ENCODE measurements at regions not wholly inside any gene's neighbourhood (a gene's known extent, or its start where the extent isn't known, plus 50 kb on each side); places are given as distances from the start of the nearest gene placed in this dataset.

DNA sequence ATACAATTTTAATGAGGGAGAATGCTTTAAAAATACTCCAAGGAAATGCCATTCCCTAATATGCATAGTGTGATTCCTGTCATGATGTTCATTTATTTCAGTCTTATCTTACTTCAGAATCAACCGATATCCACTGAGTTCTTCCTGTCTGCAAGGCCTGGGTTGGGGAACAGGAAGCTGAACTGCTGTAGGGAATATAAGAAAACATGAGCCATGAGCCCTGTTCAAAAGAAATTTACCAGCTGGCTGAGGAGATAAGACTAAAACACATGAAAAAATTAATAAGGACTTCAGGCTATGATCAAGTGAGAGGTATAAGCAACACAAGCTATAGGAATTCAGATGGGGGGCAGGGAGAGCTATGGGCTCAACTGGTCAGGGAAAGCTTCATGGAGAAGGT lies 184.7 kb downstream of the PLPP4 start:
- no peak for DNase-seq

DNA sequence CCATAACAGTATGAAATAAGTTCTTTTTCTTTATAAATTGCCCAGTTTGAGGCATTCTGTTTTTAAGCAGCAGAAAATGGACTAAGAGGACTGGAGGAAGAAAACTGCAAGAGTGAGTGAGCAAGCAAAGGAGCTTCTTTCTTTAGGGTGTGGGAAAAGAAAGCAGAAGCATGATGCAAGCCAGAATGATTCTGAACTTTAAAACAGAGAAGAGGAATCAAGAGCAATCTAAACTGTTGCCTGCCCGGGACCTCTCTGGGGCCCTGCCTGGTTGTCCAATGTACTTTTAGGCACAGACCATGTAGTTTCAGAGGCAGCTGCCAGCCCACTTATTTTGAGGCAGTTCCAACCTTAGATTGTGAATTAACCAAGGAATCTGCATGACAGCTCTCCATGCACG lies 186.3 kb downstream of the PLPP4 start:
- no peak for DNase-seq

DNA sequence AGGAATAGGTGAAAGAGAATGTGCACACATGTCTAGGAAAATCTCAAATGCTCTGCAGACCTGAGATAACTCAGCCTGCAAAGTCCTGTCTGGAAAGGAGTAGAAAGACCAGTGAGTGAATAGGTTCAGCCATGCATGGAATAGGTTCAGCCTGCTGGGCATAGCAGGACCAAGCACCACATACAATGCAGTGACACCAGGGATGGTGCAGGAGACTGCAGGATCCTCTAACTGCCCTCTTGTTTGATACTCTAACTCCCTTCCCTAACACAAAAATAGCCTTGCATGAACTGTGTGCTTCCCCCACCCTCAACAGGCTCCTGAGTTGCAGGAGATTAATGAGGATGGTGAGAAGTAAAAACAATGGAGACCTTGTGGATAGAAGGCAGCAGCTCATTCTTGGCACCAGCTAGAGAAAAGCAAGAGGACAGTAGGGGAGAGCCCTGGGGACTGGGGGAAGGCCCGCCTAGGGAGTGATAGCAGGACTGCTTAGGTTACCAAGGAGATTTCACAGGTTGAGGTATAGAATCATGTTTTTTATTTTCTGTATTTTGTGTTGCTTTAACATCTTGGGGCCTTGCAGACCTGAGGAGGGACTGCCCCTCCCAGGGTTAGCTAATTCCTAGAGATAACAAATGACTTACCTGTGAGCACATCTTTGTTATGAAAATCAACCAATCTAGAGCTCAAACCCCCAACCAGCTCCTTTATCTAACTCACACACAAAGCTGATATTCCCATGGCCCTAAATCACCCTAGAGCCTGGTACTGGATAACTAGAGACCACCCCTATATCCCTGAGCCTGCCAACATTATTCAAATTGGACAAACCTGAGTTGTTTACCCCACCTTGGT lies 187.8 kb downstream of the PLPP4 start:
- DNase-seq = no peak

DNA sequence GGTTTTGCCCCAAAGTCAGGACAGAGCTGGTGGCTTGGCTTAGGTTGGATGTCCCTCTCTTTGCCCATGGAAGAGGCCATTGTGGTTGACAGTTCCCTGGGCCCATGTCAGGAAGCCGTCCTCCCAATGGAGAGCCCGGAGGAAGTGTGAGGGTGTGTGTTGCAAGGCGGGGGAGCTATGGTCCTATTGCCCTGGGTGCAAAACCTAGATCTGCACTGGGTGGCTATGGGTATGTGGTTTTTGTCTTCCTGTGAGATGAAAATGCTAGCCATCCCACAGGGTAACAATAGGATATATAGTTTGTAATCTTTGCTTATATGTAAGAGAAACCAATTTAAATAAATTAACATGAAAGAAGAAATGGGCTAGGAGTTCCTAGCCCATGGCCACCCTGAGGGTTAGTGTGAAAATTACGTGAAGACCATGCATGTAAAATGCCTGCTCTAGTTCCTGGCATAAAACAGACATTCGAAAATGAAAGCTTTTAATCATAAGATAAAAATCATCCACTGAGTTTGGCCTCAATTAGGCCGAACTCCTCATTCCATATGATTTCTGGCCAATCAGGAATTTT lies 189.2 kb downstream of the PLPP4 start:
- DNase-seq = no peak

GRCh38 chr10:120646738-120647456 lies 189.9 kb downstream of the PLPP4 start:
- DNase-seq = no peak

- no peak for DNase-seq
Observed at GRCh38 chr10:120650705-120651399, 193.8 kb downstream of the PLPP4 start.

- no peak for DNase-seq
Observed at GRCh38 chr10:120656107-120656506, 195.1 kb upstream of the WDR11 start.

DNA sequence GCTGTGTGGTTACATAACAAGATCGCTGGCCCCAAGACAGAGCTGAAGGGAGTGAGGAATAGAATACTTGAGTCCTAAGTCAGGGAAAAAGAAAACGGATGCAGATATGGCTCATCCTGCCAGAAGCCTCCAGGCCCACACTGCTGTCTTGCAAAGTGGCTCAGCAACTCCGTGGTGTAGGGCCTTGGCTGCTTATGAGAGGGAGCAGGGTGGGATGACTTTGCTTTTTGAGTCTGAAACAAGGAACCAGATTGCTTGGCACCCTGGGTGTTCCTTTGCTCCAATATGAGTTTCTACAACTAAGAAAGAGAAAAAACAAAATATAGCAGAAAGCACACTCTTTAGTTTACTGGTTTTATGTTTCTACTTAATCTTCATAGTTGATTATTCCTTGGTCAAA lies 193.8 kb upstream of the WDR11 start:
- no peak for DNase-seq

GRCh38 chr10:120658943-120659885 lies 191.9 kb upstream of the WDR11 start:
- no peak for DNase-seq

DNA sequence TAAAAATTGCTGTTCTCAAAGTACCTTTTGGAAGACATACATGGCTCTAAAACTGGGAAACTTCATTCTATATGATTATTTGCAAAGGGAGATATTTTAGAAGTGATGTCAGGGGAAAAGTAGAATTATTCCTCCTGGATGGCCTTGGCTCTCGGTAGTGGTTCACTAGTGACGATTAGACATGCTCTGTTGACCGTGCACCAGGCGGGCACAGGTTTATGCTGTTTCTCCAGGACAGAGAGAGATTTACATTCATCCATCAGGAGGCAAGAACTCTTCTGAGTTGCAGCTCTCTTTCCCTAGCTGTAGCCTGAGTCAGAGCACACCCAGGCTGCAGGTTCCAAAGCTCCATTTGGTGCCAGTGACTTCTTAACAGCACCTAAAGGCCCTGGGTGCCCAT lies 184.9 kb upstream of the WDR11 start:
- DNase-seq = no peak

- DNase-seq = no peak
Observed at GRCh38 chr10:120667276-120667675, 183.9 kb upstream of the WDR11 start.

- no peak for DNase-seq
Observed at GRCh38 chr10:120671491-120671890, 179.7 kb upstream of the WDR11 start.

GRCh38 chr10:120683454-120683853 lies 167.7 kb upstream of the WDR11 start:
- no peak for DNase-seq

- no peak for DNase-seq
Observed at GRCh38 chr10:120684226-120684625, 166.9 kb upstream of the WDR11 start.

GRCh38 chr10:120685136-120685535 lies 166.0 kb upstream of the WDR11 start:
- no peak for DNase-seq

GRCh38 chr10:120688928-120689327 lies 162.2 kb upstream of the WDR11 start:
- no peak for DNase-seq

DNA sequence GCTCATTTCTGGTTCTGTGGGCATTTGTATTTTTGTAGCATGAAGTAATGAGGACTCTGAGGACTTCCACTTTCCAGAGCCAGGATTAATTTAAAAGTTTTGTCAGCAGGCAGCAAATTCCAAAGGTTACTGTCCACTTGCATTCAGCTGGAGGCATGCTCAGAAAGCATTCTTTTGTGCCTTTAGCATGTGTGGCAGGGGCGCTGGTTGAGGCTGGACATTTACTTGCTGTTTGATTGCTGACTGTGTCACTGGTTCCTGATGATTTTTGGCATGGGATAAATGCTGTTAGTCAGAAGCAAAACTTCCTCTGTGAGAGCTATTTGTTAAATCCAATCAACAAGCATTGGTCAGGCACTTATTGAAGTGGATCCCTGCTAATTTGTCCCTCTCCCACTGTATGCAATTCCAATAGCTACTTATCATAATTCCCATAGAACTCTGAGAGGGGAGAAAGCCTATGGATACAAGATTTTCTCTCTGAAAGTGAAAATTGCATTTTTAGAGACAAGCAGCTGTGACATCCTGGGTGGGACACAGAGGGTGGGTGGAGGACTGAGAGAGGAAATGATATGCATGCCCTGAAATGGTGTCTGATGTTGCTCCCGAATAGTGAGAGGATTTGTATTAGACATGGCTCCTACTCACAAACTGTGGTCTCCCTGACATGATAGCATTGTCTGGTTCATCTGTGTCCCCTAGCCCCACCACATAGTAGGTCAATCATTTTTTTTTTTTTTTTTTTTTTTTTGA lies 161.2 kb upstream of the WDR11 start:
- DNase-seq = peak in 10 of 56 donors; percentile 1 to 23 (median 12)

GRCh38 chr10:120691625-120692024 lies 159.5 kb upstream of the WDR11 start:
- DNase-seq = no peak

GRCh38 chr10:120700426-120700825 lies 150.7 kb upstream of the WDR11 start:
- no peak for DNase-seq

GRCh38 chr10:120701381-120701780 lies 149.8 kb upstream of the WDR11 start:
- DNase-seq = no peak

Measured in amygdala (tissue), 56 donors.